Panc1 (cell line): ENCODE measurements at regions not wholly inside any gene's neighbourhood (a gene's known extent, or its start where the extent isn't known, plus 50 kb on each side); places are given as distances from the start of the nearest gene placed in this dataset.

Experiments
- CTCF ChIP-seq: fragments of 450-650 bp; IDR thresholded peaks from 2 replicates; pipeline ENCODE4 v1.5.1; 2017; ENCODE audit warnings: mild to moderate bottlenecking
- POLR2AphosphoS5 ChIP-seq: IDR thresholded peaks from 2 replicates; pipeline ENCODE4 v1.6.1; 2012; ENCODE audit warnings: mild to moderate bottlenecking, low read depth, low read length, moderate library complexity
- REST ChIP-seq, 2 experiments: IDR thresholded peaks; 2 replicates each; pipeline ENCODE4 v1.6.1; 2011 to 2012; ENCODE audit warnings: low read depth in 2 of 2, control low read depth in 1 of 2, low read length in 1 of 2, mild to moderate bottlenecking in 1 of 2, moderate library complexity in 1 of 2; ENCODE audit not compliant: insufficient read depth in 1 of 2
- SIN3A ChIP-seq: IDR thresholded peaks from 2 replicates; pipeline ENCODE4 v1.6.1; 2012; ENCODE audit warnings: low read depth, mild to moderate bottlenecking, low read length, moderate library complexity, borderline replicate concordance; ENCODE audit not compliant: insufficient read depth
- TCF7L2 ChIP-seq: IDR thresholded peaks from 2 replicates; pipeline ENCODE4 v1.6.1; 2011; ENCODE audit warnings: mild to moderate bottlenecking, low read depth, low read length, inconsistent platforms

DNA sequence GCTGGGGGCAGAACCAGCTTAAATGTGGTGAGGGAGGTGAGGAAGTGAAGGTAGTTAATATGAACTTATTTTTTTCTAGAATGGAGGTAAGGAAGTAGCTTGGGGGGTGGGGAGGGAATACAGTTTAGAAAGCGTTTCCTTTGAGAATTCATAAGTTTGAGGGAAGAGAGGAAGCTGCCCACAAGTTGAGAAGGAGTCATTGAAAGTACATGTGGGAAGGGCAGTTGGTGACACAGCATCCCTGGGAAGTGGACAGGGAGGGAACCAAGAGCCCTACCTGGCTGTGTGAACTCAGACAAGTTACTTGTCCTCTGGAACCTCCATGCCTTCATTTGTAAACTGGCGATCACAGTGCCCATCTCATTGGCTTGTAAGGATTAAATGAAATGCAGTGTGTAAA, 125.9 kb upstream of the SPON1 start:
- TF ChIP-seq CTCF (no peak), SIN3A (no peak), REST (IDR thresholded peaks at IDR 0.05; ENCODE audit: insufficient read depth in 1 of 2, low read depth in 2 of 2, low read length in 1 of 2) (no peak), POLR2AphosphoS5 (no peak), TCF7L2 (no peak)
